ENCODE measurements at regions not wholly inside any gene's neighbourhood (a gene's known extent, or its start where the extent isn't known, plus 50 kb on each side); places are given as distances from the start of the nearest gene placed in this dataset.

DNA sequence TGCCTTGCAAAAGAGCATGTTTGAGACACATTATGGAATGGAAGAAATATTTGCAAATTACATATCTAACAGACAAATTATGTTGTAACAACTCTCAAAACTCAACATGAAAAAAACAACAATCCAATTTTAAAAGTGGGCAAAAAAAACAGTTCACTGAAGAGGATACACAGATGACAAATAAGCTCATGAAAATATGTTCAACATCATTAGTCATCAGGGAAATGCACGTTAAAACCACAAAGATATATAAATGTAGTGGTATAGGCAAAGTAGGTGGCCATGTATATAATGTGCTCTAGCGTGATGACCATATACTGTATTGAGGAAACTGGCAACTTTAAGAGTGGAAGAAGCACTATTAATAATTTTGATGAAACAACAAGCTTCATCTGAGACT, 220.1 kb downstream of the IRS1 start:
- TF ChIP-seq, protein P1, sequence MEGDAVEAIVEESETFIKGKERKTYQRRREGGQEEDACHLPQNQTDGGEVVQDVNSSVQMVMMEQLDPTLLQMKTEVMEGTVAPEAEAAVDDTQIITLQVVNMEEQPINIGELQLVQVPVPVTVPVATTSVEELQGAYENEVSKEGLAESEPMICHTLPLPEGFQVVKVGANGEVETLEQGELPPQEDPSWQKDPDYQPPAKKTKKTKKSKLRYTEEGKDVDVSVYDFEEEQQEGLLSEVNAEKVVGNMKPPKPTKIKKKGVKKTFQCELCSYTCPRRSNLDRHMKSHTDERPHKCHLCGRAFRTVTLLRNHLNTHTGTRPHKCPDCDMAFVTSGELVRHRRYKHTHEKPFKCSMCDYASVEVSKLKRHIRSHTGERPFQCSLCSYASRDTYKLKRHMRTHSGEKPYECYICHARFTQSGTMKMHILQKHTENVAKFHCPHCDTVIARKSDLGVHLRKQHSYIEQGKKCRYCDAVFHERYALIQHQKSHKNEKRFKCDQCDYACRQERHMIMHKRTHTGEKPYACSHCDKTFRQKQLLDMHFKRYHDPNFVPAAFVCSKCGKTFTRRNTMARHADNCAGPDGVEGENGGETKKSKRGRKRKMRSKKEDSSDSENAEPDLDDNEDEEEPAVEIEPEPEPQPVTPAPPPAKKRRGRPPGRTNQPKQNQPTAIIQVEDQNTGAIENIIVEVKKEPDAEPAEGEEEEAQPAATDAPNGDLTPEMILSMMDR (conservative IDR thresholded peaks at IDR 0.05; ENCODE audit: low read depth in 2 of 2), result no peak
- no peak for TF ChIP-seq POLR2AphosphoS5 (IDR thresholded peaks at IDR 0.05; ENCODE audit: low read depth)
- no peak for TF ChIP-seq CREB1 (CRISPR knock-in tag; IDR thresholded peaks at IDR 0.05; ENCODE audit: low read depth)
- TF ChIP-seq EZH2 (IDR thresholded peaks at IDR 0.05; ENCODE audit: low read depth, unreplicated experiment), result no peak
- TF ChIP-seq, protein P2, sequence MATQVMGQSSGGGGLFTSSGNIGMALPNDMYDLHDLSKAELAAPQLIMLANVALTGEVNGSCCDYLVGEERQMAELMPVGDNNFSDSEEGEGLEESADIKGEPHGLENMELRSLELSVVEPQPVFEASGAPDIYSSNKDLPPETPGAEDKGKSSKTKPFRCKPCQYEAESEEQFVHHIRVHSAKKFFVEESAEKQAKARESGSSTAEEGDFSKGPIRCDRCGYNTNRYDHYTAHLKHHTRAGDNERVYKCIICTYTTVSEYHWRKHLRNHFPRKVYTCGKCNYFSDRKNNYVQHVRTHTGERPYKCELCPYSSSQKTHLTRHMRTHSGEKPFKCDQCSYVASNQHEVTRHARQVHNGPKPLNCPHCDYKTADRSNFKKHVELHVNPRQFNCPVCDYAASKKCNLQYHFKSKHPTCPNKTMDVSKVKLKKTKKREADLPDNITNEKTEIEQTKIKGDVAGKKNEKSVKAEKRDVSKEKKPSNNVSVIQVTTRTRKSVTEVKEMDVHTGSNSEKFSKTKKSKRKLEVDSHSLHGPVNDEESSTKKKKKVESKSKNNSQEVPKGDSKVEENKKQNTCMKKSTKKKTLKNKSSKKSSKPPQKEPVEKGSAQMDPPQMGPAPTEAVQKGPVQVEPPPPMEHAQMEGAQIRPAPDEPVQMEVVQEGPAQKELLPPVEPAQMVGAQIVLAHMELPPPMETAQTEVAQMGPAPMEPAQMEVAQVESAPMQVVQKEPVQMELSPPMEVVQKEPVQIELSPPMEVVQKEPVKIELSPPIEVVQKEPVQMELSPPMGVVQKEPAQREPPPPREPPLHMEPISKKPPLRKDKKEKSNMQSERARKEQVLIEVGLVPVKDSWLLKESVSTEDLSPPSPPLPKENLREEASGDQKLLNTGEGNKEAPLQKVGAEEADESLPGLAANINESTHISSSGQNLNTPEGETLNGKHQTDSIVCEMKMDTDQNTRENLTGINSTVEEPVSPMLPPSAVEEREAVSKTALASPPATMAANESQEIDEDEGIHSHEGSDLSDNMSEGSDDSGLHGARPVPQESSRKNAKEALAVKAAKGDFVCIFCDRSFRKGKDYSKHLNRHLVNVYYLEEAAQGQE (IDR thresholded peaks at IDR 0.05; ENCODE audit: unreplicated experiment), result no peak
- TF ChIP-seq EZH2phosphoT487 (IDR thresholded peaks at IDR 0.05; ENCODE audit: unreplicated experiment), result no peak
- TF ChIP-seq JUNB (IDR thresholded peaks at IDR 0.05; ENCODE audit: unreplicated experiment), result no peak
- TF ChIP-seq NANOG (IDR thresholded peaks at IDR 0.05; ENCODE audit: borderline replicate concordance), result no peak
